ENCODE measurements at regions not wholly inside any gene's neighbourhood (a gene's known extent, or its start where the extent isn't known, plus 50 kb on each side); places are given as distances from the start of the nearest gene placed in this dataset.

DNA sequence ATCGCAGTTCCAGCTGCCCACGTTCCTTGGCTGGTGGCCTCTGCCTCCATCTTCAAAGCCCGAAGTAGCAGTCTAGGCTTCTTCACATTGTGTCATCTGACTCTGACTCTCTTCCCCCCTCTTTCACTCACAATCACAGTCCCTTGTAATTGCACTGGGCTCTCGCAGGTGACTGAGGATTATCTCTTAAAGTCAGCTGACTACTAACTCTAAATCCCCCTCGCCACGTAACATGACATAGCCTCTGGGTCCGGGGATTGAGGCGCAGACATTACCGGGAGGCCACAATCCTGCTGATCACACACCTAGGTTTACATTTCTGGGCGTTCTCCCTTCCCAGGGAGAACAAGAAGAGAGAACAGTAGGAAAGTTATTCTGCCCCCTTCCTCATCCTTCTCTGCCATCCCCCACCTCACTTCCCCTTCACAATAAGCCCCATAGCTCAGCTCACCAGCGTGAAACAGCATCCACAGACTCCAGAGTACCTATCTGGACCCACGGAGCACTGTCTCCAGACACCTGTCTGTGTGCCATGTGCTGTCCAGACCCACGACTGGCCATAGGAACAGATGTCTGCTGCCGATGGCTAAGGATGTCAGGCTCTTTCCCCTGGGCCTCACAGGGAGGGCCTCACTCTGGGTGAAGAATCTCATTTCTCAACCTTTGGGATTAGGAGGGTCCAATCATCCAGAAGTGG lies 64.3 kb upstream of the FZD7 start:
- no peak for DNase-seq

DNA sequence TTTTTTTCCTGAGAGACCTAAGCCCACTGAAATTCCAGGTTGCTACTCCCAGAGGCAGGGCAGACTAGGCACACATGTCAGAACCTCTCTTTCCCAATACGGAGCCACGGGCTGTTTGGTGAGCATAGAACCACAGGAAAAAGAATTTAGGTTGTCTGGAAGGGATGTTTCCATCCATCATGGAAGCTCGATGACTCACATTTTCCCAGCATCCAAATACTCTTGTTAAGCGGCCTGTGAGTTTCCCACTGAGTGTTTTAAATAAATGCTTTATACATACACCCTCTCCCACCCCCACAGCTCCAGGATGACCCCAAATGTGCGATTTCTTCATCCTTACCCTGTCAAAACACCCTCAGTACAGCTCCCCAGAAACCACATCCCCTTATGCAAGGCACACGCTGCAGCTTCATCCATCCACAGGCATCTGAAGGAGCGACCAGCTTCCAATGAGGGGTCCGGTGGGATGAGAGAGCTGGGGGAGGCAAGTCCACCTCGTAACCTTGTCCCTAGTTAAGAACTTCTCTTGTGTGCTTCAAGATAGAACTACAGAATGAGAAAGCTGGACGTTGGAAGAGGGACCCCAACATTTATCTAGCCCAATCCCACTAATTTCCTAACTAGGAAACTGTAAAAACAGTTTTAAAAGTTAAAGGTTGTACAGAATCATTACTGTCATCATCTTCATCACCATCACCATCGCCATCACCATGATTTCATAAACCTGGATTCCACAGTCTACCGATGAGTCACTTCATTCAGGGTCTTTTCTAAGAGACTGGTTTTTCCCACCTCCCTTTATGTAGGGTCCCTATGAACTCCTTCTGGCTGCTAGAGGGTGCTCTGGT lies 63.5 kb upstream of the FZD7 start:
- DNase-seq: no peak

GRCh38 chr2:201970786-201971108 lies 62.9 kb upstream of the FZD7 start:
- no peak for DNase-seq

DNA sequence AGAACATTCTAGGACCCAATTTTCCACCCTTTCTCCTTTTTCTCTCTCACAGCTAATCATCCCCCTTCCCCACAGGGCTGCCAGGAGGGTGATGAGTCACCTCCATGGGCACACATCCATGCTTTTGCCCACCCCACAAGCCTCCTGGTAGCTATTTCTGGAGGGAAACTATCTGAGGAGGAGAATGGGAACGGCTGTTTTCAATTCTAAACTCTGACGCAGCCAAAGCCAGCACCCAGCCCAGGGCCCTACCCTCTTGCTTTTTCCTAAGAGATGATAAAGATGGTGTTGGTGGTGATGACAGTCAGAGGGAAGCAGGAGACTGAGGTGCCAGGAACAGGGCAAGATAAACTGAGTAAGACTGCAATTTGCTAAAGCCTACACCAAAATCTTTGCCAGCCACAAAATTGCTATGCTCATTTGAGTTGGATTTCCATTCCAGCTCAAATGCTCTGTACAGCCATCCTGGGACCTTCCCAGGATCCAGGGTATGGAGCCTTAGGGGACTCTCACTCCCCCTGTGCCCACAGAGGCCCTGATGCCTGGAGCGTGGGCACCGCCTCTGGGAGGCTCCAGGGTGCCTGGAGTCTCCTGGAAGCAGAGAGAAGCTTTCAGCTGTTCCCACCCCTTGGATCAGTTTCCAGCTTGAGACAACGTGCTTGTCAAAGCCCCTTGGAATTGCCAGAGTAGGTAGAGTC lies 62.0 kb upstream of the FZD7 start:
- DNase-seq: peak in 1 of 2 donors; percentile 10

DNA sequence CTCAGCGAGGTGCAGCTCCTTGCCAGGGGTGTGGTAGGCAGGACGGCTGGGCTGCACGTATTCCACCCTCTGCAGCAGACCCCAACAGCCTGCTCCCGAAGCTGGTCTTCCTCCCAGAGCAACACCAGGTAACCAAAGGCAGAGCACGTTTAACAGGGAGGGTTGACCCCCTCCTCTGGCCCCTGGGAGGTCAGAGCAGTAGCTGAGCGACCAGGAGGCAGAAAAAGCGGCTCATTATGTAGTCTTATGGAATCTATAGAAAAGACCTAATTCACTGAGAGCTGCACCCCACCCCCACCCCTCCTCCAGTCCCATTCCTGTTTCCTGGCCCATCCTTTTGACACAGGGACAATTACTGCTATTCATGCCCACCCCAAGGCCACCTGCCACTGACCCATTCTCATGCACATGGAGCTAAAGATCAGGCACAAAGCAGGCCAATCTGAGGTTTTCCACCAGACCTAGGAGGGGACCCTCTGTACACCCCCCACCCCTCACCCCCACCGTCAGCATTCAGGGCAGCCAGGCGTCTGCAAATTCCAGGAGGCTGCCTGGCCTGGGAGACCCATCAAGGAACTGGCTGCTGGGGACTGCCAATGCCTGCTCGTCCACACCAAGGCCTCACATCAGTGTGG lies 60.9 kb upstream of the FZD7 start:
- no peak for DNase-seq

GRCh38 chr2:201973305-201973928 lies 60.2 kb upstream of the FZD7 start:
- no peak for DNase-seq

- DNase-seq: no peak
Observed at GRCh38 chr2:201974171-201975100, 59.2 kb upstream of the FZD7 start.

DNA sequence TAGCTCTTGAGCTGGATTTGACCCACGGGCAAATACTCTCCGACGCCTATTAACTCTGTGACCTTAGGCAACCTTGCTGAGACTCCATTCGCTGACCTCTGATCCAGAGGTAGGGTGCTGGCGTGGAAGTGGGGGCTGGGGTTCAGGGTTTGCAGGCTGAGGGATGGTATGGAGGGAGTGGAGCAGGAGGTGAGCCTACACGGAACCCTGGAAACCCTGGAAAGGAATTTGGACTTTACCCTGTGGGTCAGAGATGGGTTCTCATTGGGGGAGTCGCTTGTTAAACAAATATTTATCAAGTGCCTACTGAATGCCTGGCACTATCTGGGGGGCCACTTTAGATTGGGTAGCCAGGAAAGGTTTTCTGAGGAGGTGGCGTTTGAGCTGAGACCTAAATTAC lies 58.2 kb upstream of the FZD7 start:
- DNase-seq: no peak

GRCh38 chr2:201975964-201976612 lies 57.6 kb upstream of the FZD7 start:
- DNase-seq: no peak

GRCh38 chr2:201977651-201978050 lies 56.0 kb upstream of the FZD7 start:
- DNase-seq: no peak

DNA sequence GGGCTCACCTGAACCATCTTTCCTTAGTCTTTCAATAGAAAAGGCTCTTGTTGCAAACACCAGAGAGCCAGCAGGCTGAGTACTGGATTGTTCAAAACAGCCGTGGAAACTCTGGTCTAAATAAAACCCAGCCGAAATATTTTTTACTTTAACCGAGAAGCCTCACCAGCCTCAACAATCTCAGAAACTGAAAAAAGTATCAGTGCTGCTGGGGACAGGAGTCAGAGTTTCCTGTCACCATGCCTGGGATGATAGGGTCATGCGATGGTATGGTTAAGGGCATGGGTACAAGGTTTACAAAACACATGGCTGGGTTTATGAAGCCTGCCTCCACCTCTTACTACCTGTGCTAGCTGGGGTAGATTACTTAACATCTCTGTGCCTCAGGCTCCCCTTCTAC lies 55.3 kb upstream of the FZD7 start:
- no peak for DNase-seq

- no peak for DNase-seq
Observed at GRCh38 chr2:201978986-201979385, 54.7 kb upstream of the FZD7 start.

DNA sequence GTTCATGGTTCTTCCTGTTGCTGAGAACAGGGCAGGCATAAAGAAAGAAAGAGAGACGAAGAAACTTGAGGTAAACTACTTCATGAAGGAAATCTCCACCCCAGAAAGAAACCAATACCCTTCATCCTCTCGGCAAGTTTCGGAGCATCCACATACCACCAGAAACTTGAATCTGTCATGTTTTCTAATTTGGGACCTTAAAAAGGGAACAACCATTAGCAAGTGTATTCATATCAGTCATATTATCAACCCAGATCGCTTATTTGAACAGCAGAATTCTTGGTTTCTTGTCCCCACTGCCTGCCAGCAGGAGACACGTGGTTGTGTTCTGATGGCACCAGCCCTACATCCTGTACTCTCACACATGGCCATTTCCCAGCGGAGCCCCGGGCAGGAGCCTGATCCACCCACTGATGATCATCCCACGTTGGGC lies 53.2 kb upstream of the FZD7 start:
- no peak for DNase-seq

- no peak for DNase-seq
Observed at GRCh38 chr2:201980946-201981345, 52.7 kb upstream of the FZD7 start.

GRCh38 chr2:201983174-201983573 lies 50.5 kb upstream of the FZD7 start:
- DNase-seq: no peak

DNA sequence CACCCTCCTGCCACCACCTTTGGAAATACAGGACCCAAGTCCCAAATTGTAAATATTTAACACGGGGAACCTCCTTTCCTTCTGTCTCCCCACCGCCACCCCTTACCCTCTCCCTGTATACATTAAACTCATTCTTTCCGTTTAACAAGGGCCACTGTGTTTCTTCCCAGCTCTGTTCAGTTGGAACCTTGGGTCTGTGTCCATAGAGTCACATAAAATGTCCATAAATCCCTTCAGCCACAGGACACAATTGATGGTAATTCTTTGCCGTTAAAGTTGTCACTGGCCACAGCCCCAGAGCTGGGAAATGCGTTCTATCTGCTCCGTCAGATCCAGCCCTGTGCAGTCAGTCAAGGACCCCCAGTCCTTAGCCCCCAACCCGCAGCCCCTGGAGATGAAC lies 49.9 kb upstream of the FZD7 start:
- no peak for DNase-seq

Measured in hippocampal formation (tissue), 2 donors.